K562 (cell line): ENCODE measurements at regions not wholly inside any gene's neighbourhood (a gene's known extent, or its start where the extent isn't known, plus 50 kb on each side); places are given as distances from the start of the nearest gene placed in this dataset.

Experiments used
- ATAC-seq: fragments of 200-7000 bp; cut with Tn5 transposase; 3 replicates; pipeline ENCODE4 v1.9.1; 2020; ENCODE audit warnings: moderate library complexity
- BruUV-seq: library from RNA; stranded (reverse); fragments of 400-500 nt; replicated peaks from 2 replicates; lab custom pipeline; 2021; lab: Mats Ljungman, UMichigan
- CTCF ChIA-PET: fragments of 300-600 bp; formaldehyde crosslinking; extraction: SDS; loops from one replicate; lab custom pipeline; 2021; ENCODE audit warnings: low intra/inter-chr PET ratio; lab: Yijun Ruan, JAX
- POLR2A ChIA-PET: fragments of 300-600, 350-650 bp; sonication (Branson Sonifier 250); formaldehyde crosslinking; extraction: SDS; loops from one replicate; lab custom pipeline; 2021; ENCODE audit warnings: antibody characterized with exemption, inconsistent platforms; lab: Yijun Ruan, JAX
- DNase-seq, 4 experiments: peaks; one replicate each; pipeline versions ENCODE4 v3.0.0 to v3.0.0-alpha.2; 2011 to 2018; ENCODE audit warnings: low spot score in 3 of 4, mixed read lengths in 3 of 4; ENCODE audit errors: extremely low read depth in 1 of 4
- FAIRE-seq: peaks from 2 replicates; lab custom pipeline; 2011; peaks lifted over from hg19 to GRCh38; lab: Jason Lieb, UNC
- H2AFZ ChIP-seq: 2 replicates; pipeline ENCODE4 v1.6.0; 2011; ENCODE audit warnings: low read depth, low read length, control low read depth, inconsistent platforms
- H3K27ac ChIP-seq: fragments of 200-600 bp; 3 replicates; pipeline ENCODE4 v1.8.0; 2011; ENCODE audit warnings: low read depth, mild to moderate bottlenecking, control low read depth, inconsistent platforms, low read length, moderate library complexity, mixed read lengths; ENCODE audit errors: extremely low read depth
- H3K27me3 ChIP-seq, 2 experiments: fragments of 300-600 bp in 1 of 2; 2 replicates in 1 of 2; 3 replicates in 1 of 2; pipeline versions ENCODE4 v1.6.0 to v1.8.0; 2011; ENCODE audit warnings: inconsistent platforms in 2 of 2, low read length in 2 of 2, mild to moderate bottlenecking in 1 of 2, mixed read lengths in 1 of 2, moderate library complexity in 1 of 2; ENCODE audit not compliant: control insufficient read depth in 2 of 2, insufficient read depth in 2 of 2
- H3K36me3 ChIP-seq: fragments of 300-600 bp; 3 replicates; pipeline ENCODE4 v1.8.0; 2011; ENCODE audit warnings: mild to moderate bottlenecking, low read length, inconsistent platforms; ENCODE audit not compliant: control insufficient read depth, insufficient read depth
- H3K4me1 ChIP-seq, 2 experiments: fragments of 200-600 bp in 1 of 2; replicated peaks in 1 of 2; 2 replicates in 1 of 2; 3 replicates in 1 of 2; pipeline versions ENCODE4 v1.5.1 to v1.8.0; 2011; ENCODE audit warnings: inconsistent platforms in 2 of 2, low read length in 2 of 2, mild to moderate bottlenecking in 1 of 2, mixed read lengths in 1 of 2, moderate library complexity in 1 of 2; ENCODE audit not compliant: control insufficient read depth in 2 of 2, insufficient read depth in 2 of 2
- H3K4me2 ChIP-seq: 2 replicates; pipeline ENCODE4 v1.6.1; 2011; ENCODE audit warnings: low read length, control low read depth, inconsistent platforms, mixed read lengths; ENCODE audit not compliant: insufficient read depth
- H3K4me3 ChIP-seq: fragments of 200-600 bp; sonication (generic), shearing (Covaris generic); 2 replicates; pipeline ENCODE4 v1.5.1; 2016; ENCODE audit warnings: control low read depth, inconsistent platforms
- H3K79me2 ChIP-seq: fragments of 200-600 bp; 3 replicates; pipeline ENCODE4 v1.8.0; 2011; ENCODE audit warnings: low read length, inconsistent platforms; ENCODE audit not compliant: control insufficient read depth, insufficient read depth
- H3K9ac ChIP-seq, 2 experiments: 2 replicates each; pipeline versions ENCODE4 v1.6.0 to v1.6.1; 2011; ENCODE audit warnings: low read depth in 2 of 2, low read length in 2 of 2, control low read depth in 1 of 2, inconsistent platforms in 1 of 2, mild to moderate bottlenecking in 1 of 2, mixed read lengths in 1 of 2; ENCODE audit not compliant: insufficient read depth in 1 of 2
- H3K9me1 ChIP-seq: one replicate; pipeline ENCODE4 v1.6.0; 2011; ENCODE audit warnings: inconsistent platforms, mild to moderate bottlenecking, low read length, moderate library complexity; ENCODE audit not compliant: control insufficient read depth, insufficient read depth
- H3K9me3 ChIP-seq: replicated peaks from 2 replicates; pipeline ENCODE4 v1.5.1; 2011; ENCODE audit warnings: low read depth, low read length, inconsistent platforms; ENCODE audit not compliant: control insufficient read depth, insufficient read depth
- H4K20me1 ChIP-seq: replicated peaks from 2 replicates; pipeline ENCODE4 v1.6.1; 2011; ENCODE audit warnings: low read length, inconsistent platforms, mixed read lengths; ENCODE audit not compliant: control insufficient read depth, insufficient read depth
- CC2D1A ChIP-seq: fragments of 450-650 bp; IDR thresholded peaks from 2 replicates; pipeline ENCODE4 v1.6.1; 2017; ENCODE audit warnings: mild to moderate bottlenecking
- DIDO1 ChIP-seq: fragments of 450-650 bp; IDR thresholded peaks from 2 replicates; pipeline ENCODE4 v1.6.1; 2016; ENCODE audit warnings: low read depth, missing biosample characterization, missing genetic modification characterization
- FOXJ3 ChIP-seq: sonication (generic); formaldehyde crosslinking; IDR thresholded peaks from 2 replicates; pipeline ENCODE4 v1.4.0; 2020; ENCODE audit warnings: mild to moderate bottlenecking, missing genetic modification reagents
- HMGXB4 ChIP-seq: sonication (generic); formaldehyde crosslinking; IDR thresholded peaks from 2 replicates; pipeline ENCODE4 v1.8.1; 2023; ENCODE audit warnings: mild to moderate bottlenecking, missing genetic modification reagents
- MIER1 ChIP-seq: fragments of 450-650 bp; IDR thresholded peaks from 2 replicates; pipeline ENCODE4 v1.6.1; 2016; ENCODE audit warnings: antibody characterized with exemption, mild to moderate bottlenecking, low read depth
- NFYB ChIP-seq: IDR thresholded peaks from 2 replicates; pipeline ENCODE4 v1.6.1; 2011; ENCODE audit warnings: mild to moderate bottlenecking, moderate library complexity; ENCODE audit not compliant: insufficient read length; ENCODE audit errors: extremely low read depth
- PURB ChIP-seq: sonication (generic); formaldehyde crosslinking; IDR thresholded peaks from 2 replicates; pipeline ENCODE4 v1.9.0; 2021; ENCODE audit warnings: low read depth, mild to moderate bottlenecking, missing genetic modification reagents
- RFX5 ChIP-seq: IDR thresholded peaks from 2 replicates; pipeline ENCODE4 v1.6.1; 2011; ENCODE audit warnings: low read depth, mild to moderate bottlenecking, improper control_type of control experiment, low read length
- SMAD2 ChIP-seq: fragments of 150-350 bp; IDR thresholded peaks from 2 replicates; pipeline ENCODE4 v1.6.1; 2014; ENCODE audit warnings: low read depth, mild to moderate bottlenecking, low read length
- ZMIZ1 ChIP-seq, 2 experiments: fragments of 150-350 bp in 1 of 2; IDR thresholded peaks; 2 replicates each; pipeline ENCODE4 v1.6.1; 2012 to 2016; ENCODE audit warnings: low read depth in 2 of 2, low read length in 2 of 2, mild to moderate bottlenecking in 1 of 2, moderate library complexity in 1 of 2
- ZNF124 ChIP-seq: sonication (generic); formaldehyde crosslinking; IDR thresholded peaks from 2 replicates; pipeline ENCODE4 v1.8.1; 2022; ENCODE audit warnings: missing genetic modification reagents
- ZNF212 ChIP-seq: fragments of 450-650 bp; formaldehyde crosslinking; IDR thresholded peaks from 2 replicates; pipeline ENCODE4 v1.4.0; 2020; ENCODE audit warnings: mild to moderate bottlenecking
- ZNF232 ChIP-seq: sonication (generic); formaldehyde crosslinking; IDR thresholded peaks from 2 replicates; pipeline ENCODE4 v1.8.0; 2022; ENCODE audit warnings: mild to moderate bottlenecking, missing genetic modification reagents
- WGBS: fragments of 100-300 bp; shearing (Covaris generic); methylation state at CpG from one replicate; pipeline ENCODE4 v1.1.6; 2016; ENCODE audit warnings: low coverage, mixed read lengths; ENCODE audit not compliant: insufficient coverage; ENCODE audit errors: missing lambda C conversion rate; 5-methylcytosine and 5-hydroxymethylcytosine counted together
- in situ Hi-C: fragments of 300-500 bp; cut with MboI; formaldehyde crosslinking; loops from 4 replicates; pipeline ENCODE4 v1.15.0; 2018; ENCODE audit warnings: inconsistent platforms, mixed read lengths
- intact Hi-C: fragments of 100-400 bp; cut with micrococcal nuclease; formaldehyde crosslinking; loops from 2 replicates; pipeline ENCODE4 v1.14.2; 2022
- TF ChIP-seq, protein P1 (sequence below): sonication (generic); formaldehyde crosslinking; IDR thresholded peaks from 2 replicates; pipeline ENCODE4 v1.8.1; 2023; ENCODE audit warnings: mild to moderate bottlenecking, missing genetic modification reagents

DNA sequence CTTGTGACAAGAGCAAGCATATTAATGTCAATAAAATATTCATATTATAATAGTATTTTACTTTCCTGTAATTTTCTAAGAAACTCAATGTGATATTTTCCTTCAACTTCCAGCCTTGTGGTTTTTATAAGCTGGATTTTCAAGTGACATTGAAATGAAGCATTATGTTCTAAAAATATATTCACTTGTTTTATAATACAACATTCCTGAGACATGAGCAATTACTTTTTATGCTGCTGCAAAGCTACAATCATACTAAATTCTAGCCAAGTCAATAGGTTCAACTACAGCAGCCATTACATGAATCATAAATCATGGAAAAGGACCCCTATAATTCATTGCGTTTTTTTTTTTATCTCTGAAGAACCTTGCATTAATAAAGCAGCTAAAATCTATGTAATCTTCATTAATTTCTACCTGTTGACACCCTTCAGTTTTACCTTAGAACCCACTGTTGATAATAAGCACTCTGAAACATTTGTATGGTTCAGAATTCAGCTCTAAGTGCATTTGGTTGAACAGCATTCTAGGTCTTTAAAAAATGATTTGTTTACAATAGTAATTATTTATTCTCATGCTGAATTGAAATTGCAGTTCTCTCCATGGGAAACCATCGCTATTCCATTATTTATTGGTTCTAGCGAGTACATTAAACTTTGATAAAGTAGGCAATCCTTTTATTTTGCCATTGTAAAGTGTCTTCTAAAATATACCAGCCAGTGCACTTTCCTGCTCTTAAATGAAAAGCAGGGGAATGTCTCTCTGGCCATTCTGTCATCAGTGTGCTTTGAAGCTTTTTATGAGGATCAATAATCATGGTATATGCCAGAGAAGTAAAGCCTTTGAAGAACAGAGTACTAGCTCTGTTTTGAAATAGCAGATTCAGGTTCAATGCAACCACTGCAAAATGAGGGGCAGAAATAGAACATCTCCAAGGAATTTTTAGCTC lies 132.6 kb downstream of the GNAT3 start (continued):
- no peak for TF ChIP-seq HMGXB4 (CRISPR knock-in tag)
- no peak for TF ChIP-seq DIDO1
- no peak for TF ChIP-seq NFYB
- no peak for TF ChIP-seq MIER1
- TF ChIP-seq ZNF232 (CRISPR knock-in tag) = no peak
- no peak for TF ChIP-seq FOXJ3 (CRISPR knock-in tag)
- TF ChIP-seq SMAD2 = no peak

DNA sequence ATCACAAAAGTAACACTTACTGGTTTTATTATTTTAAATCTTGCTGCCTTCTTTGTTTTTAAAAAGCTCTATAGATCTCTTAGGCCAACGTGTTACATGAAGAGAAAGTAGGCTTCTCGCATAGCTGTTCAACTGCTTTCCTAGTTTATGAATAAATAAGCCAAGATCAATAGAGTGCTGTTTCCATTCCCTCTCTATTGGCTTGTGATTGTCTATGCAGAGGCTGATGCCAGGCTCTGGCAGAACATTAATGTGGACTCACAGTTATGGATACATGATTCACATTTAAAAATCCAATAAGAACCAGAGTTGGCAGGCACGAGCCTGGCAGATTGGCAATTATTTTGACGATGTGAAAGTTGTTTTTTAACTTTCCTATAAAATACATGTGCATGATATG lies 137.5 kb downstream of the GNAT3 start:
- no peak overlapping the region for H3K9ac ChIP-seq
- H3K4me1 ChIP-seq = no peaks in the 10 kb centered on the region
- no peaks in the 10 kb centered on the region for H3K27me3 ChIP-seq
- no peak overlapping the region for H3K4me3 ChIP-seq
- in situ Hi-C loops = no loop called here
- FAIRE-seq (no peak), ATAC-seq (no peak), DNase-seq (no peak)
- no peak overlapping the region for H3K27ac ChIP-seq
- BruUV-seq = no TSS peak
- H3K4me2 ChIP-seq = no peak overlapping the region
- intact Hi-C loops = no loop called here
- WGBS = 1% methylated on average over 4 of the region's 4 CpGs
- H2AFZ ChIP-seq = no peak overlapping the region
- H3K9me3 ChIP-seq = no peaks in the 10 kb centered on the region
- POLR2A ChIA-PET = no interaction called here
- H3K79me2 ChIP-seq = no peaks in the 10 kb centered on the region
- H3K36me3 ChIP-seq = no peaks in the 10 kb centered on the region
- no peaks in the 10 kb centered on the region for H3K9me1 ChIP-seq
- CTCF ChIA-PET = no interaction called here
- H4K20me1 ChIP-seq = no peaks in the 10 kb centered on the region
- TF ChIP-seq RFX5 (no peak), ZNF212 (CRISPR knock-in tag) (no peak), ZNF124 (CRISPR knock-in tag) (no peak), PURB (CRISPR knock-in tag) (no peak), CC2D1A (no peak), ZMIZ1 (IDR thresholded peaks at IDR 0.05; ENCODE audit: low read depth in 2 of 2, low read length in 2 of 2) (no peak)
- TF ChIP-seq, protein P1, sequence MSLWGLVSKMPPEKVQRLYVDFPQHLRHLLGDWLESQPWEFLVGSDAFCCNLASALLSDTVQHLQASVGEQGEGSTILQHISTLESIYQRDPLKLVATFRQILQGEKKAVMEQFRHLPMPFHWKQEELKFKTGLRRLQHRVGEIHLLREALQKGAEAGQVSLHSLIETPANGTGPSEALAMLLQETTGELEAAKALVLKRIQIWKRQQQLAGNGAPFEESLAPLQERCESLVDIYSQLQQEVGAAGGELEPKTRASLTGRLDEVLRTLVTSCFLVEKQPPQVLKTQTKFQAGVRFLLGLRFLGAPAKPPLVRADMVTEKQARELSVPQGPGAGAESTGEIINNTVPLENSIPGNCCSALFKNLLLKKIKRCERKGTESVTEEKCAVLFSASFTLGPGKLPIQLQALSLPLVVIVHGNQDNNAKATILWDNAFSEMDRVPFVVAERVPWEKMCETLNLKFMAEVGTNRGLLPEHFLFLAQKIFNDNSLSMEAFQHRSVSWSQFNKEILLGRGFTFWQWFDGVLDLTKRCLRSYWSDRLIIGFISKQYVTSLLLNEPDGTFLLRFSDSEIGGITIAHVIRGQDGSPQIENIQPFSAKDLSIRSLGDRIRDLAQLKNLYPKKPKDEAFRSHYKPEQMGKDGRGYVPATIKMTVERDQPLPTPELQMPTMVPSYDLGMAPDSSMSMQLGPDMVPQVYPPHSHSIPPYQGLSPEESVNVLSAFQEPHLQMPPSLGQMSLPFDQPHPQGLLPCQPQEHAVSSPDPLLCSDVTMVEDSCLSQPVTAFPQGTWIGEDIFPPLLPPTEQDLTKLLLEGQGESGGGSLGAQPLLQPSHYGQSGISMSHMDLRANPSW (CRISPR knock-in tag) = no peak
